ENCODE measurements at regions not wholly inside any gene's neighbourhood (a gene's known extent, or its start where the extent isn't known, plus 50 kb on each side); places are given as distances from the start of the nearest gene placed in this dataset.

DNA sequence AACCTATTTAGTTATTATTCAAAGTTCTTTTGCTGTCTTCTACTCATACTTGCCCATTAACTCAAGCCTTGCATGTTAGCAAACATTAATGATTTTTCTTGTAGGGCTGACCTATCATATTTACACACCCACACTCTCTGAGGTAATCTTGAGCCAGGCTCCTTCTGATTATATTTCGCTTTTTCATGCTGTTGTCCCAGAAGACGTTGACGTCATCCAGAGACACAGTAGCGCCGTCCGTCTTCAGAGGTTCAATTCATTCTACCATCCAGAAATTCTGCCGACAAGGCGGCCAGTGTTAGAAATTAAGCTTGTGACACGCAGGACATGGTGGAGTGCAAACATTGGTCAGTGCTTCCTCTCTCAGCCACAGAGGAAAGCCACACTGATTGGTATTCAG, 584.7 kb downstream of the BMP2 start:
- TF ChIP-seq ZFP30 (CRISPR knock-in tag; IDR thresholded peaks at IDR 0.05): no peak
- TF ChIP-seq, protein P1, sequence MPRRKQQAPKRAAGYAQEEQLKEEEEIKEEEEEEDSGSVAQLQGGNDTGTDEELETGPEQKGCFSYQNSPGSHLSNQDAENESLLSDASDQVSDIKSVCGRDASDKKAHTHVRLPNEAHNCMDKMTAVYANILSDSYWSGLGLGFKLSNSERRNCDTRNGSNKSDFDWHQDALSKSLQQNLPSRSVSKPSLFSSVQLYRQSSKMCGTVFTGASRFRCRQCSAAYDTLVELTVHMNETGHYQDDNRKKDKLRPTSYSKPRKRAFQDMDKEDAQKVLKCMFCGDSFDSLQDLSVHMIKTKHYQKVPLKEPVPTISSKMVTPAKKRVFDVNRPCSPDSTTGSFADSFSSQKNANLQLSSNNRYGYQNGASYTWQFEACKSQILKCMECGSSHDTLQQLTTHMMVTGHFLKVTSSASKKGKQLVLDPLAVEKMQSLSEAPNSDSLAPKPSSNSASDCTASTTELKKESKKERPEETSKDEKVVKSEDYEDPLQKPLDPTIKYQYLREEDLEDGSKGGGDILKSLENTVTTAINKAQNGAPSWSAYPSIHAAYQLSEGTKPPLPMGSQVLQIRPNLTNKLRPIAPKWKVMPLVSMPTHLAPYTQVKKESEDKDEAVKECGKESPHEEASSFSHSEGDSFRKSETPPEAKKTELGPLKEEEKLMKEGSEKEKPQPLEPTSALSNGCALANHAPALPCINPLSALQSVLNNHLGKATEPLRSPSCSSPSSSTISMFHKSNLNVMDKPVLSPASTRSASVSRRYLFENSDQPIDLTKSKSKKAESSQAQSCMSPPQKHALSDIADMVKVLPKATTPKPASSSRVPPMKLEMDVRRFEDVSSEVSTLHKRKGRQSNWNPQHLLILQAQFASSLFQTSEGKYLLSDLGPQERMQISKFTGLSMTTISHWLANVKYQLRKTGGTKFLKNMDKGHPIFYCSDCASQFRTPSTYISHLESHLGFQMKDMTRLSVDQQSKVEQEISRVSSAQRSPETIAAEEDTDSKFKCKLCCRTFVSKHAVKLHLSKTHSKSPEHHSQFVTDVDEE (CRISPR knock-in tag; IDR thresholded peaks at IDR 0.05): no peak
- no peak for TF ChIP-seq ZNF8 (CRISPR knock-in tag; IDR thresholded peaks at IDR 0.05)
- TF ChIP-seq SNAI2 (CRISPR knock-in tag; IDR thresholded peaks at IDR 0.05): no peak
- TF ChIP-seq, protein P2, sequence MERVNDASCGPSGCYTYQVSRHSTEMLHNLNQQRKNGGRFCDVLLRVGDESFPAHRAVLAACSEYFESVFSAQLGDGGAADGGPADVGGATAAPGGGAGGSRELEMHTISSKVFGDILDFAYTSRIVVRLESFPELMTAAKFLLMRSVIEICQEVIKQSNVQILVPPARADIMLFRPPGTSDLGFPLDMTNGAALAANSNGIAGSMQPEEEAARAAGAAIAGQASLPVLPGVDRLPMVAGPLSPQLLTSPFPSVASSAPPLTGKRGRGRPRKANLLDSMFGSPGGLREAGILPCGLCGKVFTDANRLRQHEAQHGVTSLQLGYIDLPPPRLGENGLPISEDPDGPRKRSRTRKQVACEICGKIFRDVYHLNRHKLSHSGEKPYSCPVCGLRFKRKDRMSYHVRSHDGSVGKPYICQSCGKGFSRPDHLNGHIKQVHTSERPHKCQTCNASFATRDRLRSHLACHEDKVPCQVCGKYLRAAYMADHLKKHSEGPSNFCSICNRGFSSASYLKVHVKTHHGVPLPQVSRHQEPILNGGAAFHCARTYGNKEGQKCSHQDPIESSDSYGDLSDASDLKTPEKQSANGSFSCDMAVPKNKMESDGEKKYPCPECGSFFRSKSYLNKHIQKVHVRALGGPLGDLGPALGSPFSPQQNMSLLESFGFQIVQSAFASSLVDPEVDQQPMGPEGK (CRISPR knock-in tag; IDR thresholded peaks at IDR 0.05; ENCODE audit: borderline replicate concordance): no peak
- no peak for TF ChIP-seq CSDC2 (CRISPR knock-in tag; IDR thresholded peaks at IDR 0.05)
- TF ChIP-seq ARNTL (CRISPR knock-in tag; IDR thresholded peaks at IDR 0.05; ENCODE audit: borderline replicate concordance, low read depth): no peak
- TF ChIP-seq RARB (CRISPR knock-in tag; IDR thresholded peaks at IDR 0.05): no peak
- TF ChIP-seq ZFP3 (CRISPR knock-in tag; IDR thresholded peaks at IDR 0.05): no peak
- TF ChIP-seq, protein P3, sequence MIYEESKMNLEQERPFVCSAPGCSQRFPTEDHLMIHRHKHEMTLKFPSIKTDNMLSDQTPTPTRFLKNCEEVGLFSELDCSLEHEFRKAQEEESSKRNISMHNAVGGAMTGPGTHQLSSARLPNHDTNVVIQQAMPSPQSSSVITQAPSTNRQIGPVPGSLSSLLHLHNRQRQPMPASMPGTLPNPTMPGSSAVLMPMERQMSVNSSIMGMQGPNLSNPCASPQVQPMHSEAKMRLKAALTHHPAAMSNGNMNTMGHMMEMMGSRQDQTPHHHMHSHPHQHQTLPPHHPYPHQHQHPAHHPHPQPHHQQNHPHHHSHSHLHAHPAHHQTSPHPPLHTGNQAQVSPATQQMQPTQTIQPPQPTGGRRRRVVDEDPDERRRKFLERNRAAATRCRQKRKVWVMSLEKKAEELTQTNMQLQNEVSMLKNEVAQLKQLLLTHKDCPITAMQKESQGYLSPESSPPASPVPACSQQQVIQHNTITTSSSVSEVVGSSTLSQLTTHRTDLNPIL (CRISPR knock-in tag; IDR thresholded peaks at IDR 0.05; ENCODE audit: low read depth): no peak

All from SK-N-SH treated with all-trans-retinoic acid at 6 μM for 48 hours (cell line).